Stimulated activated naive CD4-positive, alpha-beta T cell (primary cell): ENCODE measurements at regions not wholly inside any gene's neighbourhood (a gene's known extent, or its start where the extent isn't known, plus 50 kb on each side); places are given as distances from the start of the nearest gene placed in this dataset.

Experiments
- DNase-seq, 6 experiments: peaks; one replicate each; lab custom pipeline; 2025; lab: John Stamatoyannopoulos, UW

GRCh38 chr2:60051991-60052390, 501.5 kb downstream of the BCL11A start:
- DNase-seq = no peak

GRCh38 chr2:60047944-60048525, 505.4 kb downstream of the BCL11A start:
- no peak for DNase-seq

- no peak for DNase-seq
Observed at GRCh38 chr2:60047347-60047746, 506.1 kb downstream of the BCL11A start.

- DNase-seq = no peak
Observed at GRCh38 chr2:60046529-60046928, 506.9 kb downstream of the BCL11A start.

GRCh38 chr2:60045456-60045855, 508.0 kb downstream of the BCL11A start:
- no peak for DNase-seq

GRCh38 chr2:60044484-60044883, 509.0 kb downstream of the BCL11A start:
- no peak for DNase-seq

GRCh38 chr2:60042023-60042422, 511.4 kb downstream of the BCL11A start:
- DNase-seq = no peak

GRCh38 chr2:60033325-60033724, 520.1 kb downstream of the BCL11A start:
- DNase-seq = no peak

- DNase-seq = no peak
Observed at GRCh38 chr2:60029566-60029883, 523.9 kb downstream of the BCL11A start.

GRCh38 chr2:60028849-60029565, 524.4 kb downstream of the BCL11A start:
- DNase-seq = no peak

- DNase-seq = no peak
Observed at GRCh38 chr2:60025496-60025895, 528.0 kb downstream of the BCL11A start.

- no peak for DNase-seq
Observed at GRCh38 chr2:60023256-60023985, 530.0 kb downstream of the BCL11A start.

- DNase-seq = no peak
Observed at GRCh38 chr2:60007671-60008070, 545.8 kb downstream of the BCL11A start.

- no peak for DNase-seq
Observed at GRCh38 chr2:60003076-60003475, 550.4 kb downstream of the BCL11A start.

GRCh38 chr2:60002183-60002867, 551.1 kb downstream of the BCL11A start:
- no peak for DNase-seq

- DNase-seq = no peak
Observed at GRCh38 chr2:60000686-60001085, 552.8 kb downstream of the BCL11A start.

GRCh38 chr2:59998324-59998723, 555.1 kb downstream of the BCL11A start:
- no peak for DNase-seq

- DNase-seq = no peak
Observed at GRCh38 chr2:59997371-59997770, 556.1 kb downstream of the BCL11A start.

GRCh38 chr2:59996855-59997254, 556.6 kb downstream of the BCL11A start:
- no peak for DNase-seq

GRCh38 chr2:59993726-59994125, 559.7 kb downstream of the BCL11A start:
- DNase-seq = no peak

- DNase-seq = no peak
Observed at GRCh38 chr2:59988341-59988740, 565.1 kb downstream of the BCL11A start.

GRCh38 chr2:59986511-59986910, 566.9 kb downstream of the BCL11A start:
- no peak for DNase-seq

- no peak for DNase-seq
Observed at GRCh38 chr2:59985923-59986322, 567.5 kb downstream of the BCL11A start.
